ENCODE measurements at regions not wholly inside any gene's neighbourhood (a gene's known extent, or its start where the extent isn't known, plus 50 kb on each side); places are given as distances from the start of the nearest gene placed in this dataset.

- no peak for TF ChIP-seq TOX (CRISPR knock-in tag; IDR thresholded peaks at IDR 0.05; ENCODE audit: borderline replicate concordance)
- TF ChIP-seq ISL1 (CRISPR knock-in tag; IDR thresholded peaks at IDR 0.05), result no peak
- TF ChIP-seq POU6F1 (CRISPR knock-in tag; IDR thresholded peaks at IDR 0.05; ENCODE audit: borderline replicate concordance, low read depth), result no peak
Observed at GRCh38 chr15:49720261-49720660, 99.4 kb downstream of the DTWD1 start.
